Activated CD4-positive, alpha-beta T cell treated with anti-CD3 and anti-CD28 coated beads, Interleukin-2, amount 10 ng/mL, durations not matched to agents 24 days and 14 days (primary cell): ENCODE measurements at regions not wholly inside any gene's neighbourhood (a gene's known extent, or its start where the extent isn't known, plus 50 kb on each side); places are given as distances from the start of the nearest gene placed in this dataset.

Experiments used
- DNase-seq: peaks from one replicate; pipeline ENCODE4 v3.0.0; 2022
- H3K27ac Mint-ChIP-seq: one replicate; pipeline ENCODE4 v1.8.0; 2022; ENCODE audit warnings: mild to moderate bottlenecking, mixed read lengths
- H3K27me3 Mint-ChIP-seq: one replicate; pipeline ENCODE4 v1.8.0; 2022; ENCODE audit warnings: mixed read lengths
- H3K36me3 Mint-ChIP-seq: one replicate; pipeline ENCODE4 v1.8.0; 2022; ENCODE audit warnings: low read depth, mild to moderate bottlenecking, mixed read lengths
- H3K4me1 Mint-ChIP-seq: one replicate; pipeline ENCODE4 v1.8.0; 2021; ENCODE audit warnings: mixed read lengths
- H3K4me3 Mint-ChIP-seq: one replicate; pipeline ENCODE4 v1.8.0; 2022; ENCODE audit warnings: mild to moderate bottlenecking, moderate library complexity, mixed read lengths
- H3K9me3 Mint-ChIP-seq: one replicate; pipeline ENCODE4 v1.8.0; 2021; ENCODE audit warnings: mixed read lengths
- intact Hi-C: fragments of 100-400 bp; cut with micrococcal nuclease; formaldehyde crosslinking; loops from one replicate; pipeline ENCODE4 v1.15.1; 2023

GRCh38 chr12:113747017-113747416, 219.1 kb downstream of the RBM19 start:
- no peak overlapping the region for H3K4me3 Mint-ChIP-seq
- H3K9me3 Mint-ChIP-seq = no peaks in the 10 kb centered on the region
- DNase-seq = no peak
- intact Hi-C loops = no loop called here
- no peak overlapping the region for H3K27ac Mint-ChIP-seq
- H3K27me3 Mint-ChIP-seq = peaks cover 9% of the 10 kb centered on the region
- no peaks in the 10 kb centered on the region for H3K36me3 Mint-ChIP-seq
- H3K4me1 Mint-ChIP-seq = no peaks in the 10 kb centered on the region

GRCh38 chr12:113744802-113745395, 221.2 kb downstream of the RBM19 start:
- Mint-ChIP-seq H3K9me3 (no peaks in the 10 kb centered on the region), H3K27ac (no peak overlapping the region), H3K27me3 (peaks cover 9% of the 10 kb centered on the region), H3K36me3 (no peaks in the 10 kb centered on the region), H3K4me1 (no peaks in the 10 kb centered on the region), H3K4me3 (no peak overlapping the region)
- intact Hi-C loops = no loop called here
- no peak for DNase-seq

- Mint-ChIP-seq H3K9me3 (no peaks in the 10 kb centered on the region), H3K27me3 (peaks cover 10% of the 10 kb centered on the region), H3K36me3 (no peaks in the 10 kb centered on the region), H3K27ac (no peak overlapping the region), H3K4me3 (no peak overlapping the region), H3K4me1 (no peaks in the 10 kb centered on the region)
- intact Hi-C loops = no loop called here
- DNase-seq = no peak
These were observed 223.3 kb downstream of the RBM19 start for GRCh38 chr12:113742801-113743200.

GRCh38 chr12:113740699-113741098, 225.4 kb downstream of the RBM19 start:
- no peak overlapping the region for H3K4me3 Mint-ChIP-seq
- no peaks in the 10 kb centered on the region for H3K9me3 Mint-ChIP-seq
- peaks cover 8% of the 10 kb centered on the region for H3K27me3 Mint-ChIP-seq
- no peaks in the 10 kb centered on the region for H3K36me3 Mint-ChIP-seq
- intact Hi-C loops = no loop called here
- no peak for DNase-seq
- H3K27ac Mint-ChIP-seq = no peak overlapping the region
- no peaks in the 10 kb centered on the region for H3K4me1 Mint-ChIP-seq

GRCh38 chr12:113735131-113735530, 231.0 kb downstream of the RBM19 start:
- Mint-ChIP-seq H3K27me3 (peaks cover 7% of the 10 kb centered on the region), H3K27ac (no peak overlapping the region), H3K4me3 (no peak overlapping the region), H3K4me1 (no peaks in the 10 kb centered on the region), H3K9me3 (no peaks in the 10 kb centered on the region), H3K36me3 (no peaks in the 10 kb centered on the region)
- intact Hi-C loops = no loop called here
- no peak for DNase-seq

- no peaks in the 10 kb centered on the region for H3K36me3 Mint-ChIP-seq
- H3K4me1 Mint-ChIP-seq = no peaks in the 10 kb centered on the region
- DNase-seq = no peak
- no peak overlapping the region for H3K4me3 Mint-ChIP-seq
- H3K27me3 Mint-ChIP-seq = peaks cover 7% of the 10 kb centered on the region
- intact Hi-C loops = no loop called here
- H3K27ac Mint-ChIP-seq = no peak overlapping the region
- H3K9me3 Mint-ChIP-seq = no peaks in the 10 kb centered on the region
These were observed 231.6 kb downstream of the RBM19 start for GRCh38 chr12:113734503-113734902.

GRCh38 chr12:113732916-113733315, 233.2 kb downstream of the RBM19 start:
- Mint-ChIP-seq H3K36me3 (no peaks in the 10 kb centered on the region), H3K4me3 (no peak overlapping the region), H3K9me3 (no peaks in the 10 kb centered on the region), H3K27ac (no peak overlapping the region), H3K27me3 (peaks cover 6% of the 10 kb centered on the region), H3K4me1 (no peaks in the 10 kb centered on the region)
- intact Hi-C loops = no loop called here
- DNase-seq = no peak

GRCh38 chr12:113727651-113728061, 238.5 kb downstream of the RBM19 start:
- intact Hi-C loops = no loop called here
- Mint-ChIP-seq H3K4me1 (no peaks in the 10 kb centered on the region), H3K9me3 (no peaks in the 10 kb centered on the region), H3K27ac (no peak overlapping the region), H3K36me3 (no peaks in the 10 kb centered on the region), H3K4me3 (no peak overlapping the region), H3K27me3 (no peaks in the 10 kb centered on the region)
- DNase-seq = no peak

- Mint-ChIP-seq H3K4me3 (no peak overlapping the region), H3K27ac (no peak overlapping the region), H3K9me3 (no peaks in the 10 kb centered on the region), H3K27me3 (no peaks in the 10 kb centered on the region), H3K4me1 (no peaks in the 10 kb centered on the region), H3K36me3 (no peaks in the 10 kb centered on the region)
- DNase-seq = no peak
- intact Hi-C loops = no loop called here
These were observed 239.8 kb downstream of the RBM19 start for GRCh38 chr12:113726254-113726819.

- intact Hi-C loops = no loop called here
- Mint-ChIP-seq H3K36me3 (no peaks in the 10 kb centered on the region), H3K9me3 (no peaks in the 10 kb centered on the region), H3K4me1 (no peaks in the 10 kb centered on the region), H3K4me3 (no peak overlapping the region), H3K27me3 (no peaks in the 10 kb centered on the region), H3K27ac (no peak overlapping the region)
- DNase-seq = no peak
These were observed 240.6 kb downstream of the RBM19 start for GRCh38 chr12:113725557-113725876.

GRCh38 chr12:113724794-113725556, 241.2 kb downstream of the RBM19 start:
- Mint-ChIP-seq H3K27ac (no peak overlapping the region), H3K9me3 (no peaks in the 10 kb centered on the region), H3K4me1 (no peaks in the 10 kb centered on the region), H3K4me3 (no peak overlapping the region), H3K36me3 (no peaks in the 10 kb centered on the region), H3K27me3 (no peaks in the 10 kb centered on the region)
- intact Hi-C loops = no loop called here
- DNase-seq = no peak

- no peaks in the 10 kb centered on the region for H3K9me3 Mint-ChIP-seq
- intact Hi-C loops = no loop called here
These were observed 242.5 kb downstream of the RBM19 start for GRCh38 chr12:113723631-113724030.

GRCh38 chr12:113722747-113723146, 243.4 kb downstream of the RBM19 start:
- DNase-seq = no peak
- intact Hi-C loops = no loop called here
- no peaks in the 10 kb centered on the region for H3K4me1 Mint-ChIP-seq
- H3K27ac Mint-ChIP-seq = no peak overlapping the region
- no peaks in the 10 kb centered on the region for H3K36me3 Mint-ChIP-seq
- H3K27me3 Mint-ChIP-seq = no peaks in the 10 kb centered on the region
- H3K9me3 Mint-ChIP-seq = no peaks in the 10 kb centered on the region
- no peak overlapping the region for H3K4me3 Mint-ChIP-seq

More at GRCh38 chr12:113723631-113724030, 242.5 kb downstream of the RBM19 start:
- no peaks in the 10 kb centered on the region for H3K36me3 Mint-ChIP-seq
- no peaks in the 10 kb centered on the region for H3K27me3 Mint-ChIP-seq
- no peaks in the 10 kb centered on the region for H3K4me1 Mint-ChIP-seq
- H3K27ac Mint-ChIP-seq = no peak overlapping the region
- no peak overlapping the region for H3K4me3 Mint-ChIP-seq
- DNase-seq = no peak

- no peaks in the 10 kb centered on the region for H3K4me1 Mint-ChIP-seq
- intact Hi-C loops = no loop called here
- no peaks in the 10 kb centered on the region for H3K36me3 Mint-ChIP-seq
- no peak for DNase-seq
- no peaks in the 10 kb centered on the region for H3K9me3 Mint-ChIP-seq
- no peaks in the 10 kb centered on the region for H3K27me3 Mint-ChIP-seq
- no peak overlapping the region for H3K27ac Mint-ChIP-seq
- H3K4me3 Mint-ChIP-seq = no peak overlapping the region
These were observed 245.5 kb downstream of the RBM19 start for GRCh38 chr12:113720629-113721028.
